GM12892 (cell line): ENCODE measurements at regions not wholly inside any gene's neighbourhood (a gene's known extent, or its start where the extent isn't known, plus 50 kb on each side); places are given as distances from the start of the nearest gene placed in this dataset.
"Not testable (repeated sequence)": the region's sequence is repeated elsewhere in the genome, so short reads cannot be mapped to it uniquely, and the experiment has no call there.

Source experiments
- DNase-seq: peaks from one replicate; pipeline ENCODE4 v3.0.0; 2011; ENCODE audit not compliant: insufficient read length
- FAIRE-seq: peaks from 2 replicates; lab custom pipeline; 2011; peaks lifted over from hg19 to GRCh38; lab: Jason Lieb, UNC
- POLR2A ChIP-seq: IDR thresholded peaks from 2 replicates; pipeline ENCODE4 v1.6.1; 2011; ENCODE audit warnings: low read depth, low read length, control low read depth
- POLR2AphosphoS5 ChIP-seq: IDR thresholded peaks from 2 replicates; pipeline ENCODE4 v1.6.1; 2011; ENCODE audit warnings: low read depth, low read length, control low read depth
- TAF1 ChIP-seq: IDR thresholded peaks from 2 replicates; pipeline ENCODE4 v1.6.1; 2011; ENCODE audit warnings: low read depth, mild to moderate bottlenecking, control low read depth, low read length, borderline replicate concordance

GRCh38 chr6:113777601-113778000, 79.5 kb upstream of the MARCKS start:
- TF ChIP-seq TAF1 (no peak), POLR2AphosphoS5 (no peak), POLR2A (no peak)
- no peak for FAIRE-seq
- DNase-seq = no peak

DNA sequence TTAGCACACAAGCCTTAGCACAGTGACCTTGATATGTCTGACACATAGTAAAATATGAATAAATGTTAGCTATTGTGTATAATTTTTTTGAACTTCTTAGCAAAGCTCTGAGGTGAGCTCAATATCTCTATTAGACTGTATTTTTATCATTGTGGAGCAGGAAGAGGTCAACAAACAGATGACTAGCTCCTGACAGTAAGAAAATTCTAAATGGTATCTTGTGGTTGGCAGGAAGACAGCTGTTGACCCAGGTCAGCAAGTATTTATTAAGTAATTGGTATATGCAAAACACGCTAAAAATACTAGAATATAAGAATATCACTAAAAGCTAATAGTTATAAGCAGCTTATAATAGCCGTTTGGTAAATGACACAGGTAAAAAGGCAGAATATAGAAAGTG, 77.5 kb upstream of the MARCKS start:
- no peak for DNase-seq
- FAIRE-seq = no peak
- TF ChIP-seq TAF1 (no peak), POLR2A (no peak), POLR2AphosphoS5 (no peak)

DNA sequence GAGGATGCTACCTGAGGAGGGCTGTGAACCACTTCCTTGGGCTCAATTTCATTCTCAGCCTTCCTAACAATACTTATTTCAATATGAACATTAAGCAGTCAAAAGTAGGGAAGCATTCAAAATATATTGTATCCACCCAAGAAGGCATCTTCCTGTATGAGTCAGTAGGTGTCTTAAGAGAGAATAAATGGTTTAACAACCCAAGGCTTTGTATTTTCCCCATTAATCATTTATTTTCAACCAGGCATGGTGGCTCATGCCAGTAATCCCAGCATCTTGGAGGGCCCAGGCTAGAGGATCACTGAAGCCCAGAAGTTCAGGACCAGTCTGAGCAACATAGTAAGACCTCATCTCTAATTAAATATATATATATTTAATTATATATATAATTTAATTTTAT, 74.5 kb upstream of the MARCKS start:
- TF ChIP-seq POLR2AphosphoS5 = no peak
- no peak for TF ChIP-seq TAF1
- no peak for TF ChIP-seq POLR2A
- DNase-seq = no peak
- FAIRE-seq = no peak

- FAIRE-seq = no peak
- TF ChIP-seq TAF1 (no peak), POLR2A (no peak), POLR2AphosphoS5 (no peak)
- DNase-seq = no peak
Observed at GRCh38 chr6:113786168-113786567, 71.0 kb upstream of the MARCKS start.

DNA sequence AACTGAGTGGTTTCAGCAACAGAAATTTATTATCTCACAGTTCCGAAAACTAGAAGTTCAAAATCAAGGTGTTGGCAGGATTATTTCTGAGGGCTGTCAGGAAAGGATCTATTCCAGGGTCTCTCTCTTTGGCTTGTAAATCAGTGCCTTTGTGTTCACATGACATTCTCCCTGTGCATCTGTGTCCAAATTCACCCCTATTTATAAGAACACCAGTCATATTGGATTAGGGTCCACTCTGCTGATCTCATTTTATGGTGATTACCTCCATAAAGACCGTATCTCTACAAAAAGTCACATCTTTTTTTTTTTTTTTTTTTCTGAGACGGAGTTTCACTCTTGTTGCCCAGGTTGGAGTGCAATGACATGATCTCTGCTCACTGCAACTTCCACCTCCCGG, 68.6 kb upstream of the MARCKS start:
- no peak for FAIRE-seq
- no peak for DNase-seq
- TF ChIP-seq POLR2AphosphoS5 = no peak
- no peak for TF ChIP-seq TAF1
- no peak for TF ChIP-seq POLR2A

DNA sequence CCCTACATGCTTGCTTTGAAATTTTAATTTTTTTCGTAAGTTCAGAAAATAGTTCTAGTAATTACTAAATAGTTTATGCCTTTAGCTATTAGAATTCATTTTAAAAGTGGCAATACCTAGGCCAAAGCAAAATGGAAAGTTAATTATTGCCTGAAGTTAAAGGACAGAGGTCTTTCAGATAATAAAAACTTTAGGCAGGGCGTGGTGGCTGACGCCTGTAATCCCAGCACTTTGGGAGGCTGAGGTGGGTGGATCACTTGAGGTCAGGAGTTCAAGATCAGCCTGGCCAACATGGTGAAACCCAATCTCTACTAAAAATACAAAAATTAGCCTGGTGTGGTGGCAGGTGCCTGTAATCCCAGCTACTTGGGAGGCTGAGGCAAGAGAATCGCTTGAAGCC, 65.9 kb upstream of the MARCKS start:
- FAIRE-seq, DNase-seq: not testable (repeated sequence)

- FAIRE-seq, DNase-seq: not testable (repeated sequence)
Observed at GRCh38 chr6:113795371-113795770, 61.8 kb upstream of the MARCKS start.

DNA sequence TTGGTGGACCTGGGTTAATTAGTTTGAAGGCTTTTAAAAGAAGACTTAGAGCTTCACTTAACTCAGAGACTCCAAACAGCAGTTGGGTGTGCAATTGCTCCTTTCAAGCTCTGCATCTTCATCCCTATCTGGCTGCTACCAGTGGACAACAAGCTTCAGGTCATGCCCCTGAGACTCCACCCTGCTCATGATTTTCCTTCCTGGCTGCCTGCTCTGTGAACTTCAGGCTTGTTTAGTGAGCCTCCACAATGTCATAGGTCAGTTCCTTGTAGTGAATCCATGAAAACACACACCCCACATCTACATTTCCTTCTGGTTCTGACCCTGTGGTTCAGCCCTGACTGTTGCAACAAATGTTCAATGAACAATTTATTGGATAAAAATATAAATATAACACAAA, 61.1 kb upstream of the MARCKS start:
- TF ChIP-seq TAF1 (no peak), POLR2AphosphoS5 (no peak), POLR2A (no peak)
- no peak for DNase-seq
- FAIRE-seq = no peak

DNA sequence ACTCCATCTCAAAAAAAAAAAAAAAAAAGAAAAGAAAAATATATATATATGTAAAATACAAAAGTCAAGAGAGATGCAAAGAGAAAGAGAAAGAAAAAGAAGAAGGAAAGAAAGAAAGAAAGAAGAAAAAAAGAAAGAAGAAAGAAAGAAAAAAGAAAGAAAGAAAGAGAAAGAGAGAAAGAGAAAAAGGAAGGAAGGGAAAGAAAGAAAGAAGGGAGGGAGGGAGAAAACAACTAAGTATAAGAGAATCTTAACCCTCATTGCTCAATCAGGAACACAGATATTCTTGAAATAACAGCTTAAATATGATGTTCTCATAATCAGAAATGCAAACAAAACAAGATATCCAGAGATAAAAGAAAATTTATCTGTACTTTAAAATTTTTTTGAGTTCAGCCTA, 54.4 kb upstream of the MARCKS start:
- TF ChIP-seq POLR2A (no peak), TAF1 (no peak), POLR2AphosphoS5 (no peak)
- FAIRE-seq (no peak), DNase-seq (no peak)

GRCh38 chr6:113805173-113805790, 51.9 kb upstream of the MARCKS start:
- no peak for TF ChIP-seq POLR2A
- TF ChIP-seq POLR2AphosphoS5 = no peak
- TF ChIP-seq TAF1 = no peak
- DNase-seq = no peak
- peak; percentile 92 for FAIRE-seq

GRCh38 chr6:113805811-113806495, 51.2 kb upstream of the MARCKS start:
- no peak for TF ChIP-seq POLR2AphosphoS5
- no peak for TF ChIP-seq POLR2A
- no peak for TF ChIP-seq TAF1
- DNase-seq (no peak), FAIRE-seq (no peak)
